Activated T-cell treated with anti-CD3 and anti-CD28 coated beads, Interleukin-2, amount 50 U/mL, for 72 hours (primary cell): ENCODE measurements at regions not wholly inside any gene's neighbourhood (a gene's known extent, or its start where the extent isn't known, plus 50 kb on each side); places are given as distances from the start of the nearest gene placed in this dataset.

Source experiments
- ATAC-seq, 2 donors: fragments of 150-1000 bp; cut with Tn5 transposase; replicated peaks in 1 of 2; 2 replicates each; pipeline ENCODE4 v1.10.0; 2021; ENCODE audit warnings: moderate library complexity in 2 of 2, mild to moderate bottlenecking in 1 of 2
- DNase-seq, 2 donors: peaks; one replicate each; pipeline ENCODE4 v3.0.0; 2021 to 2022; ENCODE audit warnings: mixed read lengths in 1 of 2
- H3K27ac Mint-ChIP-seq: one replicate; pipeline ENCODE4 v1.8.0; 2022; ENCODE audit warnings: mild to moderate bottlenecking, moderate library complexity, mixed read lengths
- H3K27me3 Mint-ChIP-seq: one replicate; pipeline ENCODE4 v1.8.0; 2022; ENCODE audit warnings: low read depth, mixed read lengths
- H3K36me3 Mint-ChIP-seq, 2 donors: one replicate each; pipeline ENCODE4 v1.8.0; 2022; ENCODE audit warnings: mixed read lengths in 2 of 2, mild to moderate bottlenecking in 1 of 2; ENCODE audit not compliant: insufficient read depth in 2 of 2
- H3K4me1 Mint-ChIP-seq: one replicate; pipeline ENCODE4 v1.8.0; 2022; ENCODE audit warnings: low read depth, mixed read lengths
- H3K4me3 Mint-ChIP-seq, 2 donors: one replicate each; pipeline ENCODE4 v1.8.0; 2022; ENCODE audit warnings: mild to moderate bottlenecking in 2 of 2, mixed read lengths in 2 of 2, moderate library complexity in 2 of 2
- H3K9me3 Mint-ChIP-seq, 2 donors: one replicate each; pipeline ENCODE4 v1.8.0; 2022; ENCODE audit warnings: mixed read lengths in 2 of 2

DNA sequence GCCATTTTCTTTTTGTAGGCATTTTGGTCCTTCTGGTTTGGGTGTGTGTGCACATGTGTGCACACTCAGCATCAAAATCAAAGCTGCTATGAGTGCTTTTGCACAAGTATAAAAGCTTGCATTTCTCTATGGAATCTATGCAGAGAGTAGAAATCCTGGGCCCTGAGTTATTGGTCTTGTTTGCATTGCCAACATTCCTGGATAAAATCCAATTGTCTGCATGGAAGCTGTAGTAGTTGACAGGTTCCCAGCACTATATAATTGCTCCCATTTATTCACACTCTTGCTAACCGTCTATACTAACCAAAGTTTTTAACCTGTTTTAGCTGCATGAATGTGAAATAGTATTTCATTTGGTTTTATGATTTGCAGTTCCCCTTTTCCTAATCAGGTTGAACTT is 277.0 kb downstream of the FOXA2 start:
- ATAC-seq: no peak

DNA sequence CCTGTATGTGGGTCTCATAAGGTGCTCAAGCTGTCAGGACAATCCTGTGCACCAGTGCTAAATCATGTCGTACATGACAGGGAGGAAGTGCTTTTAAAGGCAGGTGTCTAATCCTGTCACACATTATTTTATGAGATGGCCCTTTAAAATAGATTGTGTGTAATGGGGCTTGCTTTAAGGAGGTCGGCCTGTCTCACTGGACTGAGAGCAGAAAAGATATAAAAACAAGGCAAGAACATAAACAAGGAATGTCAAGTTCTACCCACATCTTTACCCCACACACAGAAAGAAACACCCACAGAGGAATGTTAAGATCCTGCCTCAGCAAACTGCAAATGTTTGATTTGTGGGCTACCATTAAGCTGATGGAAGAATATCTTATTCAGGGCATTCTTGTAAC is 279.0 kb downstream of the FOXA2 start:
- Mint-ChIP-seq H3K4me1 (no peaks in the 10 kb centered on the region), H3K4me3 (no peak overlapping the region), H3K36me3 (no peaks in the 10 kb centered on the region), H3K27ac (no peak overlapping the region), H3K9me3 (peaks cover 2 to 3% of the 10 kb centered on the region in 2 donors), H3K27me3 (peaks cover 7% of the 10 kb centered on the region)
- DNase-seq (no peak), ATAC-seq (no peak)

More for the DNA sequence above, 277.0 kb downstream of the FOXA2 start:
- DNase-seq: no peak
- Mint-ChIP-seq H3K36me3 (no peaks in the 10 kb centered on the region), H3K4me3 (no peak overlapping the region), H3K27ac (no peak overlapping the region), H3K9me3 (peaks cover 2 to 3% of the 10 kb centered on the region in 2 donors), H3K4me1 (no peaks in the 10 kb centered on the region), H3K27me3 (peaks cover 7% of the 10 kb centered on the region)

DNA sequence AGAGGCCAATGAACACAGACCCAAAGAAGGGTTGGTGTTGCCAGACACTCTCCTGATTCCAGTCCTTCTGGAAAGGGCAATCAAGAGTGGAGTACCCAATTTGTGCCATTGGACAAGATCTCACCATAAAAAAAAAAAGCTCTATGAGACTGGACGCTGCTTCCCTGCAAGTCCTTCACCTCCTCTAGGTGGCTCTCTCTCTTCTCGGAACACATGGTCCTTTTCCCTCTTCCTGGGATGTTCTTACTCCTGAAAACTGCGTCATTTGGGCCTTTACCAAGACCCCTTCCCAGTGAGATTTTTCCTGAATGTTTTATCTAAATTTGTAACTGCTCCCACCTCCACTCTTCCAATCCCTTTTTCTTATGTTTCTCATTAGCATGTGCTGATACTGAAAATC is 280.8 kb downstream of the FOXA2 start:
- DNase-seq: no peak
- Mint-ChIP-seq H3K27me3 (peaks cover 7% of the 10 kb centered on the region), H3K4me1 (no peaks in the 10 kb centered on the region), H3K9me3 (peaks cover 2 to 5% of the 10 kb centered on the region in 2 donors), H3K36me3 (no peaks in the 10 kb centered on the region), H3K4me3 (no peak overlapping the region), H3K27ac (no peak overlapping the region)
- ATAC-seq: no peak

DNA sequence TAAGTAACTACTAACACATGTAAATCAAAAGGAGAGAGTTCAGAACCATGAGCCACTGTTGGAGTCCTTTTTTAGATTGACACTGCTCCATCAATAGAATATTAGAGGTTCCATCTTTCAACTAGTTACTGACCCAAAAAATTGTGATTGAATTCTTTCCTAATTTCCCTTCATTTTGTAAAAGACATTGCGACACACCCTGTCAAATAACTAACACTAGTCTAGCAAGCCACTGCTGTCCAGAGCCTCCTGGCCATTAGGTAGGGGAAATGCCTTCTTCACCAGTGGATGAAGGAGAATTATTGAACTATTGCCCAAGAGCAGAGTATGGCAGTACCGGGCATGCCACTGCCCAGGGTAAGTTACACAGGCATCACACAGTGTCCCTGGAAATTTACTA is 282.3 kb downstream of the FOXA2 start:
- Mint-ChIP-seq H3K36me3 (no peaks in the 10 kb centered on the region), H3K27ac (no peak overlapping the region), H3K9me3 (peaks cover 2 to 5% of the 10 kb centered on the region in 2 donors), H3K4me3 (no peak overlapping the region), H3K4me1 (no peaks in the 10 kb centered on the region), H3K27me3 (peaks cover 7% of the 10 kb centered on the region)
- no peak for DNase-seq
- no peak for ATAC-seq

DNA sequence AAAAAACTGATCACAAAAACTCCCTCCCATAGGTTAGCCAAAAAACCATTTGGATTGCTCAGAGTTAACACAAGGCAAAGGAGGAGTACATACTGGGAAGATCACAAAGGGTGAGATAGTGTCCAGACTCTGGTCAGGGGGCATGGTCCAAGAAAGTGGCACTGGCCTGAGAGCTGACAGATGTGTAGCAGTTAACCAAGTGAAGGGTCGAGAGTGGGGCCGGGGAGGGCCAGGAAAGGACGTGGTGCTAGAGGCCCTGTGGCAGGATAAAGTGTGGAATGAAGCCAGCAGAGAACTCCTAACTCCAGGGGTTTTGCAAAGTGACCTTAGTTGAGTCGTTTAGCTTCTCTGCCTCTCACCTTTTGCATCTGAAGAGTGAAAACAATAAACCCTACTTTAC is 290.5 kb downstream of the FOXA2 start:
- no peak overlapping the region for H3K4me3 Mint-ChIP-seq
- H3K9me3 Mint-ChIP-seq: peaks cover 7 to 8% of the 10 kb centered on the region in 2 donors
- H3K27me3 Mint-ChIP-seq: no peaks in the 10 kb centered on the region
- H3K4me1 Mint-ChIP-seq: no peaks in the 10 kb centered on the region
- no peak for DNase-seq
- peaks cover 0 to 2% of the 10 kb centered on the region in 2 donors for H3K36me3 Mint-ChIP-seq
- no peak for ATAC-seq
- no peak overlapping the region for H3K27ac Mint-ChIP-seq

DNA sequence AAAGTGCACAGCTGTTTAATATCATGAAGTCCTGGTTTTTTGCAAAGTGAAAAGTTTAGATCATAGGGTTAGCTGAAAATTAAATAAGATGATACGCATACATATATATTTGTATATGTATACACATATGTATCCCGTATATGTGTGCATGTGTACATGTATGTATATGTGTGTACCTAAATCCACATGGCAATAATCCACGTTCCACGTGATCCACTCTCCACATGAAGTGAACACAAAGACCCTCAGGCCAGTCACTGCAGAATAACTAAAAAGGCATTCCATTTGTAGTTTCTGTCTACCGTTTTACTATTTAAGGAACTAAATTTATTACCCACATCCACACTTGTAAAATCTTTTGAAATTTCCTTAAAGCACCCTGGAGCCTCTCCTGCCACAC is 294.9 kb downstream of the FOXA2 start:
- ATAC-seq: no peak
- Mint-ChIP-seq H3K4me3 (no peak overlapping the region), H3K27me3 (no peaks in the 10 kb centered on the region), H3K27ac (no peak overlapping the region), H3K36me3 (no peaks in the 10 kb centered on the region), H3K9me3 (peaks cover 3 to 7% of the 10 kb centered on the region in 2 donors), H3K4me1 (no peaks in the 10 kb centered on the region)
- DNase-seq: no peak

DNA sequence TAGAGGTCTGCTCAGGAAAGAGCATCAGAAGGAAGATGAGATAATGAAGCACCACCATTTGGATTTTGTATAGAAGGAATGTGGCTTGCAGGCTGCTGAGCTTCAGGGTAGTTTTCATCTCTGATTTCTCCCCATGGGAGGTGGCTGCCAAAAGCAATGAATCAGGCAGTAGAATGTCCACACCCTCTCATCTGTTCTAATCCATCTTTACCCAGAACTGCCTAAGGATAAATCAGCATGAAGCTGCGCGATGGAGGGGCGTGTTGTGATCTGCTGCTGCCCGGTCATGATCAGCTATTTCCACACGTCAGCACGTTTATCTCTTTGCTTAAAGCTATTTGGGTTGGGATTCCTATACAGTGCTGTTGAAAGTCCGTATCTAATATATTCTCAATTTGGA is 295.4 kb downstream of the FOXA2 start:
- Mint-ChIP-seq H3K9me3 (peaks cover 5 to 7% of the 10 kb centered on the region in 2 donors), H3K4me1 (no peaks in the 10 kb centered on the region), H3K4me3 (no peak overlapping the region), H3K27me3 (no peaks in the 10 kb centered on the region), H3K27ac (no peak overlapping the region), H3K36me3 (no peaks in the 10 kb centered on the region)
- ATAC-seq (no peak), DNase-seq (no peak)

DNA sequence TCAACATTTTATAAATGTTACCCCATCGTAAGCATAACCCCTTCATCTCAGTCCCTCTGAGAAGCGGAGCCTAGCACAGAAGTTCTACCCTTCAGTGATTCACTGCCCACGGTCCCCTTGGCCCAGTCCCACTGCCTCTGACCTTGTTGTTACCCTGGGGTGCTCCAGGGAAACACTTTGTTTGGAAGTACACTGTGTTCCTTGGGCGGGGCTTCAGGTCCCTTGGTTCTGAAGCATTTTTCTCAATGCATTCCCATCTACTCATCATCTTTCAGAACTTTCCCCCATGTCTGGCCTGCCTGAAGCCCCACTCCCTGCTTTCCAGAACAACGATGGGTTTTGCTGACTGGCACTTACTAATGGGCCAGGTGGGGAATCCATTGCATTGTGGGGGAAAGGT is 296.2 kb downstream of the FOXA2 start:
- Mint-ChIP-seq H3K9me3 (peaks cover 3 to 4% of the 10 kb centered on the region in 2 donors), H3K27ac (no peak overlapping the region), H3K4me3 (no peak overlapping the region), H3K27me3 (no peaks in the 10 kb centered on the region), H3K4me1 (no peaks in the 10 kb centered on the region), H3K36me3 (no peaks in the 10 kb centered on the region)
- ATAC-seq (no peak), DNase-seq (no peak)

DNA sequence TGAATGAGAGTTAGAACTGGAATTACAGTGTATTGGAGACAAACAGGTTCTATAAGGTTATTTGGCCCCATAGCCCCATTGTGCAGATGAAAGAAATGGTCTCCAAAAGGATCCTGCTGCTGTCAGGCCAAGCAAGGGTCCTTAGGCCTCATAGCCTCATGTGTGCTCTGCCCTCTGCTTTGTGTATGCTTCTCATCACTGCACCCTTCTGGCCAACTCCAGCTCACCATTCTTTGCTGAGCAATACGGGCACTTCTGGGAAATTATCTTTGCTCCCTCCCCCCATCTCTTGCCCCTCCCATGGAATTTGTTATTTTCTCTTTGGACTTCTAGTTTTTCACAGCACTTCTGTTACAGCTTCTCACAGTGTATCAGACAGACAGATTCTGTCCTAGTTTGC is 298.8 kb downstream of the FOXA2 start:
- DNase-seq: no peak
- no peaks in the 10 kb centered on the region for H3K4me1 Mint-ChIP-seq
- no peak for ATAC-seq
- no peaks in the 10 kb centered on the region for H3K36me3 Mint-ChIP-seq
- peaks cover 2 to 3% of the 10 kb centered on the region in 2 donors for H3K9me3 Mint-ChIP-seq
- H3K27ac Mint-ChIP-seq: no peak overlapping the region
- H3K4me3 Mint-ChIP-seq: no peak overlapping the region
- H3K27me3 Mint-ChIP-seq: no peaks in the 10 kb centered on the region

DNA sequence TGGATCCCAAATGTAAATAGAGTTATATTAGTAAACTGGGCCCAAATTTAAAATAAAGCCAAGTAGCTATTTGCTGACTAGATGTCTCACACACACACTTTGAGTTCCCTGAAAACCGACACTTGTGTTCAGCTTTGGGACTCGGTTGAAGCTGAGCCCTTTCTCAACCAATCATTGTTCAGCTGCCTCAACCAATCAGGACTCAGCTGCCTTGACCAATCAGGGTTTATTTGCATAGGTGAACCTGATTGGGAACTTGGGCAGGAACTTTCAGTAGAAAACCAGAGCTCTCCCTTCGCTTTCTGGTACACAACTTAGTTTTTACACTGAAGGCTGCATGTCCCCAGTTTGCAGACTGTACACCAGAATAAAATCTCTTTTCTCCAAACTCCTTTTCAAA is 301.7 kb downstream of the FOXA2 start:
- Mint-ChIP-seq H3K27me3 (no peaks in the 10 kb centered on the region), H3K4me1 (no peaks in the 10 kb centered on the region), H3K9me3 (peaks cover 2 to 3% of the 10 kb centered on the region in 2 donors), H3K4me3 (no peak overlapping the region), H3K27ac (no peak overlapping the region), H3K36me3 (peaks cover 0 to 1% of the 10 kb centered on the region in 2 donors)
- DNase-seq: no peak
- no peak for ATAC-seq

DNA sequence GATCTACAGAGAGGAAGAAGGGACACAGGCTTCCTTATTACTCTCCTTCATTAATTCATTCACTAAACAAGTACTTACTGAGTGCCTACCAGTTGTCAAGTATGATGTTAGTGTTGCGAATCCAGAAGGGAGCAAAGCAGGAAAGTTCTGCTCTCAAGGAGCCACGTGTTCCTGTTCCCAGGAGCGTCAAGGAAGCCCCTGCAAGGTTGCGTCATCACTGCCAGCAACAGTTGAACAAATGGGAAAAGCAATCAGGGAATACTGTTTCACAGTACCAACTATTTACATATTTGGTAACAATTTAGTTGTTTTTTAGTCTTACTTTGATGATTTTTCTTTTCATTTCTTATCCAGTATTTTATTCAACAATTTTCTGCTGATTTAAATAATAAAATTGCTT is 310.0 kb downstream of the FOXA2 start:
- H3K4me1 Mint-ChIP-seq: no peaks in the 10 kb centered on the region
- no peak for ATAC-seq
- peaks cover 0 to 1% of the 10 kb centered on the region in 2 donors for H3K36me3 Mint-ChIP-seq

DNA sequence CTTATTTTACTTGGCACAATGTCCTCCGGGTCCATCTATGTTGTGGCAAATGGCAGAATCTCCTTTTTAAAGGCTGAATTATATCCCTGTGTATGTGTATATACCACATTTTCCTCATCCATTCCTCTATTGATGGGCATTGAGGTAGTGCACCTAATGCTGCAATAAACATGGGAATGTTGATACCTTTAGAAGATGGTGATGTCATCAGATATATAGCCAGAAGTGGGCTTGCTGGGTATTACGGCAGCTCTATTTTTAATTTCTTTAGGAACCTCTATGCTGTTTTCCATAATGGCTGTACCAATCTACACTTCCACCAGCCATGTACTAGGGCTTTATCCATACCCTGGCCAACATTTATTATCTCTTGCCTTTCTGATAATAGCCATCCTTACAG is 315.7 kb downstream of the FOXA2 start:
- ATAC-seq (no peak), DNase-seq (no peak)
- Mint-ChIP-seq H3K4me3 (no peak overlapping the region), H3K9me3 (peaks cover 0 to 4% of the 10 kb centered on the region in 2 donors), H3K27ac (no peak overlapping the region), H3K4me1 (no peaks in the 10 kb centered on the region), H3K27me3 (no peaks in the 10 kb centered on the region), H3K36me3 (no peaks in the 10 kb centered on the region)

More for the DNA sequence above, 310.0 kb downstream of the FOXA2 start:
- peaks cover 8 to 10% of the 10 kb centered on the region in 2 donors for H3K9me3 Mint-ChIP-seq
- no peak for DNase-seq
- no peaks in the 10 kb centered on the region for H3K27me3 Mint-ChIP-seq
- no peak overlapping the region for H3K4me3 Mint-ChIP-seq
- no peak overlapping the region for H3K27ac Mint-ChIP-seq

DNA sequence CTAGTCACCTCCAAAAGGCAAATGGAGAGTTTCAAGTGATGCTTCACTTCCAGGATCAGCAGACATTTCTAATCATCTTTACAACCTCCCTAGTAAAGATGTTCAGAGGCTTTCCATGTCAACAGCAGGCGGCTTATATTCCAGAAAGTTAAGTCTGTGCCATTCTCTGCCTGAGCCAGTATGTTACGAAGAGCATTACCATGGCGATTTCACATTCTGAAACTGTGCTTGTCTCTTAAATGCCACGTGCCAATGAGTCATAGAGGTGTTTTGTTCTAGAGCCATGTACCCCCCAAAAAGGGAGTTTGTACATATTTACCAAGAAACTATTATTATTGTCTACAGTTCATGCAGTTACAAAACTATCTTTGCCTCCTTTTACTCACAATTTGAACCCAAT is 319.5 kb downstream of the FOXA2 start:
- Mint-ChIP-seq H3K4me3 (no peak overlapping the region), H3K9me3 (peaks cover 1 to 2% of the 10 kb centered on the region in 2 donors), H3K27me3 (no peaks in the 10 kb centered on the region), H3K4me1 (no peaks in the 10 kb centered on the region), H3K36me3 (no peaks in the 10 kb centered on the region), H3K27ac (no peak overlapping the region)
- ATAC-seq: no peak
- DNase-seq: no peak

DNA sequence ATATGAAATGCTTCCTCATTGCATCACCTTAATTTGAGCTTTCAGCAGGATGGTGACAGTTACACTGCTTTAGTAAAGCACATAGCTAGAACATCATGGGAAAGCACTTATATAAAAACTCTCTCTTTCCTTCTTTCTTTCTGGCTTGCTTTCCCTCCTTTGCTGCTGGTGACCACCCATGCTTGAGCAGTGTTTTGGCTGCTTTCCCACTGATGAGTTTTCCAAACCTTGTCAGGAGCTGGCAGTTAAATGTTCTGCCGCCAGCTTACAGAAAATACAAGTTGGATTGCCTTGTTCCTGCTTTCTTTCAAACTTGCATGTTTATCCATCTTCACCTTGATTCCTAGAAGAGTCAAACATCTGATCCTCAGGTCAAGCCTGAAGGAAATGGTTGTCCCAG is 323.9 kb downstream of the FOXA2 start:
- no peak overlapping the region for H3K27ac Mint-ChIP-seq
- H3K9me3 Mint-ChIP-seq: peaks cover 0 to 4% of the 10 kb centered on the region in 2 donors
- no peak for DNase-seq
- no peaks in the 10 kb centered on the region for H3K36me3 Mint-ChIP-seq
- no peaks in the 10 kb centered on the region for H3K4me1 Mint-ChIP-seq
- no peak overlapping the region for H3K4me3 Mint-ChIP-seq
- no peaks in the 10 kb centered on the region for H3K27me3 Mint-ChIP-seq
- ATAC-seq: no peak
